Ovary (tissue), 3 donors: ENCODE measurements at regions not wholly inside any gene's neighbourhood (a gene's known extent, or its start where the extent isn't known, plus 50 kb on each side); places are given as distances from the start of the nearest gene placed in this dataset.

Source experiments
- EP300 ChIP-seq: sonication (generic); formaldehyde crosslinking; IDR thresholded peaks from one replicate; pipeline ENCODE4 v1.6.1; 2017; ENCODE audit warnings: antibody characterized with exemption
- POLR2A ChIP-seq: fragments of 450-650 bp; IDR thresholded peaks from one replicate; pipeline ENCODE4 v1.6.1; 2017; ENCODE audit warnings: antibody characterized with exemption, mild to moderate bottlenecking, moderate library complexity
- TF ChIP-seq, protein P1 (sequence below), 3 donors: fragments of 450-650 bp in 2 of 3; fragments of 200-600 bp in 1 of 3; IDR thresholded peaks; one replicate each; pipeline versions ENCODE4 v1.5.1 to v1.8.0; 2016 to 2022; ENCODE audit warnings: antibody characterized with exemption in 3 of 3, mild to moderate bottlenecking in 1 of 3
- donor health status: DM: no; HTN: no; CAD: no.

GRCh38 chr6:9481292-9482029 is 933.4 kb downstream of the TFAP2A start:
- TF ChIP-seq POLR2A (no peak), EP300 (no peak)
- TF ChIP-seq, protein P1, sequence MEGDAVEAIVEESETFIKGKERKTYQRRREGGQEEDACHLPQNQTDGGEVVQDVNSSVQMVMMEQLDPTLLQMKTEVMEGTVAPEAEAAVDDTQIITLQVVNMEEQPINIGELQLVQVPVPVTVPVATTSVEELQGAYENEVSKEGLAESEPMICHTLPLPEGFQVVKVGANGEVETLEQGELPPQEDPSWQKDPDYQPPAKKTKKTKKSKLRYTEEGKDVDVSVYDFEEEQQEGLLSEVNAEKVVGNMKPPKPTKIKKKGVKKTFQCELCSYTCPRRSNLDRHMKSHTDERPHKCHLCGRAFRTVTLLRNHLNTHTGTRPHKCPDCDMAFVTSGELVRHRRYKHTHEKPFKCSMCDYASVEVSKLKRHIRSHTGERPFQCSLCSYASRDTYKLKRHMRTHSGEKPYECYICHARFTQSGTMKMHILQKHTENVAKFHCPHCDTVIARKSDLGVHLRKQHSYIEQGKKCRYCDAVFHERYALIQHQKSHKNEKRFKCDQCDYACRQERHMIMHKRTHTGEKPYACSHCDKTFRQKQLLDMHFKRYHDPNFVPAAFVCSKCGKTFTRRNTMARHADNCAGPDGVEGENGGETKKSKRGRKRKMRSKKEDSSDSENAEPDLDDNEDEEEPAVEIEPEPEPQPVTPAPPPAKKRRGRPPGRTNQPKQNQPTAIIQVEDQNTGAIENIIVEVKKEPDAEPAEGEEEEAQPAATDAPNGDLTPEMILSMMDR (IDR thresholded peaks at IDR 0.05) = no peak
